ENCODE measurements at regions not wholly inside any gene's neighbourhood (a gene's known extent, or its start where the extent isn't known, plus 50 kb on each side); places are given as distances from the start of the nearest gene placed in this dataset.
"Not testable (repeated sequence)": the region's sequence is repeated elsewhere in the genome, so short reads cannot be mapped to it uniquely, and the experiment has no call there.

GRCh38 chr9:14990647-14991046 is 80.4 kb upstream of the FREM1 start:
- H3K36me3 ChIP-seq (ENCODE audit: control insufficient read depth, insufficient read depth, low read length); H3K9me3 ChIP-seq (ENCODE audit: control insufficient read depth, insufficient read depth, low read length); H3K9ac ChIP-seq (ENCODE audit: low read depth, low read length); H3K4me3 ChIP-seq (ENCODE audit: low read depth, low read length); H3K27ac ChIP-seq (ENCODE audit: low read depth, low read length); H3K27me3 ChIP-seq (ENCODE audit: control insufficient read depth, insufficient read depth, low read length): not testable (repeated sequence)
- peaks cover 19% of the 10 kb centered on the region; the same call in 1 of the 2 replicates for H3K4me1 ChIP-seq (ENCODE audit: control insufficient read depth, insufficient read depth, low read length)

GRCh38 chr9:14989811-14990210 is 79.6 kb upstream of the FREM1 start:
- no peaks in the 10 kb centered on the region for H3K36me3 ChIP-seq (ENCODE audit: control insufficient read depth, insufficient read depth, low read length)
- H3K4me3 ChIP-seq (ENCODE audit: low read depth, low read length): no peak overlapping the region
- no peaks in the 10 kb centered on the region for H3K27me3 ChIP-seq (ENCODE audit: control insufficient read depth, insufficient read depth, low read length)
- no peak overlapping the region for H3K9ac ChIP-seq (ENCODE audit: low read depth, low read length)
- no peak overlapping the region for H3K27ac ChIP-seq (ENCODE audit: low read depth, low read length)
- H3K4me1 ChIP-seq (ENCODE audit: control insufficient read depth, insufficient read depth, low read length): peaks cover 19% of the 10 kb centered on the region; the same call in 1 of the 2 replicates
- no peaks in the 10 kb centered on the region for H3K9me3 ChIP-seq (ENCODE audit: control insufficient read depth, insufficient read depth, low read length)

GRCh38 chr9:14989336-14989735 is 79.1 kb upstream of the FREM1 start:
- not testable (repeated sequence) for H3K36me3 ChIP-seq (ENCODE audit: control insufficient read depth, insufficient read depth, low read length); H3K9me3 ChIP-seq (ENCODE audit: control insufficient read depth, insufficient read depth, low read length); H3K27ac ChIP-seq (ENCODE audit: low read depth, low read length); H3K27me3 ChIP-seq (ENCODE audit: control insufficient read depth, insufficient read depth, low read length); H3K4me3 ChIP-seq (ENCODE audit: low read depth, low read length); H3K9ac ChIP-seq (ENCODE audit: low read depth, low read length)
- peaks cover 19% of the 10 kb centered on the region; the same call in 1 of the 2 replicates for H3K4me1 ChIP-seq (ENCODE audit: control insufficient read depth, insufficient read depth, low read length)

GRCh38 chr9:14987858-14988257 is 77.6 kb upstream of the FREM1 start:
- Histone ChIP-seq H3K4me3 (ENCODE audit: low read depth, low read length) (no peak overlapping the region), H3K9ac (ENCODE audit: low read depth, low read length) (no peak overlapping the region), H3K36me3 (ENCODE audit: control insufficient read depth, insufficient read depth, low read length) (no peaks in the 10 kb centered on the region), H3K4me1 (ENCODE audit: control insufficient read depth, insufficient read depth, low read length) (peaks cover 11% of the 10 kb centered on the region; the same call in 1 of the 2 replicates), H3K27ac (ENCODE audit: low read depth, low read length) (no peak overlapping the region), H3K27me3 (ENCODE audit: control insufficient read depth, insufficient read depth, low read length) (no peaks in the 10 kb centered on the region), H3K9me3 (ENCODE audit: control insufficient read depth, insufficient read depth, low read length) (no peaks in the 10 kb centered on the region)

- Histone ChIP-seq H3K27me3 (ENCODE audit: control insufficient read depth, insufficient read depth, low read length) (no peaks in the 10 kb centered on the region), H3K4me3 (ENCODE audit: low read depth, low read length) (no peak overlapping the region), H3K27ac (ENCODE audit: low read depth, low read length) (no peak overlapping the region), H3K36me3 (ENCODE audit: control insufficient read depth, insufficient read depth, low read length) (no peaks in the 10 kb centered on the region), H3K9ac (ENCODE audit: low read depth, low read length) (no peak overlapping the region), H3K4me1 (ENCODE audit: control insufficient read depth, insufficient read depth, low read length) (0 out of 2 replicates have a peak, but pooled peaks cover 4% of the 10 kb centered on the region), H3K9me3 (ENCODE audit: control insufficient read depth, insufficient read depth, low read length) (no peaks in the 10 kb centered on the region)
Observed at GRCh38 chr9:14985419-14985818, 75.2 kb upstream of the FREM1 start.

- no peak overlapping the region for H3K27ac ChIP-seq (ENCODE audit: low read depth, low read length)
- no peak overlapping the region for H3K4me3 ChIP-seq (ENCODE audit: low read depth, low read length)
- H3K36me3 ChIP-seq (ENCODE audit: control insufficient read depth, insufficient read depth, low read length): no peaks in the 10 kb centered on the region
- no peaks in the 10 kb centered on the region for H3K9me3 ChIP-seq (ENCODE audit: control insufficient read depth, insufficient read depth, low read length)
- H3K27me3 ChIP-seq (ENCODE audit: control insufficient read depth, insufficient read depth, low read length): no peaks in the 10 kb centered on the region
- no peak overlapping the region for H3K9ac ChIP-seq (ENCODE audit: low read depth, low read length)
- H3K4me1 ChIP-seq (ENCODE audit: control insufficient read depth, insufficient read depth, low read length): 0 out of 2 replicates have a peak, but pooled peaks cover 4% of the 10 kb centered on the region
Observed at GRCh38 chr9:14983599-14983998, 73.4 kb upstream of the FREM1 start.

- H3K27me3 ChIP-seq (ENCODE audit: control insufficient read depth, insufficient read depth, low read length): no peaks in the 10 kb centered on the region
- no peaks in the 10 kb centered on the region for H3K36me3 ChIP-seq (ENCODE audit: control insufficient read depth, insufficient read depth, low read length)
- no peaks in the 10 kb centered on the region for H3K9me3 ChIP-seq (ENCODE audit: control insufficient read depth, insufficient read depth, low read length)
- H3K4me3 ChIP-seq (ENCODE audit: low read depth, low read length): no peak overlapping the region
- no peak overlapping the region for H3K9ac ChIP-seq (ENCODE audit: low read depth, low read length)
- H3K4me1 ChIP-seq (ENCODE audit: control insufficient read depth, insufficient read depth, low read length): no peaks in the 10 kb centered on the region
- no peak overlapping the region for H3K27ac ChIP-seq (ENCODE audit: low read depth, low read length)
Observed at GRCh38 chr9:14981291-14981950, 71.2 kb upstream of the FREM1 start.

GRCh38 chr9:14978022-14979000 is 68.1 kb upstream of the FREM1 start:
- no peaks in the 10 kb centered on the region for H3K27me3 ChIP-seq (ENCODE audit: control insufficient read depth, insufficient read depth, low read length)
- no peaks in the 10 kb centered on the region for H3K4me1 ChIP-seq (ENCODE audit: control insufficient read depth, insufficient read depth, low read length)
- H3K4me3 ChIP-seq (ENCODE audit: low read depth, low read length): no peak overlapping the region
- no peaks in the 10 kb centered on the region for H3K9me3 ChIP-seq (ENCODE audit: control insufficient read depth, insufficient read depth, low read length)
- H3K36me3 ChIP-seq (ENCODE audit: control insufficient read depth, insufficient read depth, low read length): no peaks in the 10 kb centered on the region
- no peak overlapping the region for H3K27ac ChIP-seq (ENCODE audit: low read depth, low read length)
- H3K9ac ChIP-seq (ENCODE audit: low read depth, low read length): no peak overlapping the region

GRCh38 chr9:14967450-14968321 is 57.5 kb upstream of the FREM1 start:
- Histone ChIP-seq H3K27ac (ENCODE audit: low read depth, low read length) (no peak overlapping the region), H3K36me3 (ENCODE audit: control insufficient read depth, insufficient read depth, low read length) (no peaks in the 10 kb centered on the region), H3K27me3 (ENCODE audit: control insufficient read depth, insufficient read depth, low read length) (no peaks in the 10 kb centered on the region), H3K9me3 (ENCODE audit: control insufficient read depth, insufficient read depth, low read length) (no peaks in the 10 kb centered on the region), H3K4me1 (ENCODE audit: control insufficient read depth, insufficient read depth, low read length) (peaks cover 5% of the 10 kb centered on the region; the same call in 1 of the 2 replicates), H3K9ac (ENCODE audit: low read depth, low read length) (no peak overlapping the region), H3K4me3 (ENCODE audit: low read depth, low read length) (no peak overlapping the region)

- Histone ChIP-seq H3K36me3 (ENCODE audit: control insufficient read depth, insufficient read depth, low read length) (no peaks in the 10 kb centered on the region), H3K4me3 (ENCODE audit: low read depth, low read length) (no peak overlapping the region), H3K27me3 (ENCODE audit: control insufficient read depth, insufficient read depth, low read length) (no peaks in the 10 kb centered on the region), H3K9ac (ENCODE audit: low read depth, low read length) (no peak overlapping the region), H3K27ac (ENCODE audit: low read depth, low read length) (no peak overlapping the region), H3K4me1 (ENCODE audit: control insufficient read depth, insufficient read depth, low read length) (no peaks in the 10 kb centered on the region), H3K9me3 (ENCODE audit: control insufficient read depth, insufficient read depth, low read length) (no peaks in the 10 kb centered on the region)
Observed at GRCh38 chr9:14962193-14962882, 52.1 kb upstream of the FREM1 start.
